GM12891 (cell line): ENCODE measurements at regions not wholly inside any gene's neighbourhood (a gene's known extent, or its start where the extent isn't known, plus 50 kb on each side); places are given as distances from the start of the nearest gene placed in this dataset.
"Not testable (repeated sequence)": the region's sequence is repeated elsewhere in the genome, so short reads cannot be mapped to it uniquely, and the experiment has no call there.

Experiments
- PAX5 ChIP-seq: IDR thresholded peaks from 2 replicates; pipeline ENCODE4 v1.6.1; 2011; ENCODE audit warnings: low read length, moderate library complexity, mild to moderate bottlenecking; ENCODE audit not compliant: insufficient read depth, severe bottlenecking
- POLR2A ChIP-seq: IDR thresholded peaks from 2 replicates; pipeline ENCODE4 v1.6.1; 2011; ENCODE audit warnings: low read depth, low read length, control low read depth
- POLR2AphosphoS5 ChIP-seq: IDR thresholded peaks from 2 replicates; pipeline ENCODE4 v1.6.1; 2011; ENCODE audit warnings: low read depth, low read length, control low read depth
- POU2F2 ChIP-seq: IDR thresholded peaks from 2 replicates; pipeline ENCODE4 v1.6.1; 2011; ENCODE audit warnings: low read depth, mild to moderate bottlenecking, control low read depth, low read length, moderate library complexity
- SPI1 ChIP-seq: IDR thresholded peaks from 2 replicates; pipeline ENCODE4 v1.6.1; 2011; ENCODE audit warnings: low read depth, low read length, control low read depth
- TAF1 ChIP-seq: IDR thresholded peaks from 2 replicates; pipeline ENCODE4 v1.6.1; 2011; ENCODE audit warnings: low read depth, low read length, control low read depth

- not testable (repeated sequence) for TF ChIP-seq POLR2A, POLR2AphosphoS5, TAF1, PAX5, SPI1, POU2F2
These were observed 94.3 kb downstream of the MRM1 start for GRCh38 chr17:36695710-36696109.
